Spinal cord (tissue), 9 donors: ENCODE measurements at regions not wholly inside any gene's neighbourhood (a gene's known extent, or its start where the extent isn't known, plus 50 kb on each side); places are given as distances from the start of the nearest gene placed in this dataset.

Experiments used
- DNase-seq, 6 donors: peaks; one replicate each; pipeline versions ENCODE4 v3.0.0 to v3.0.0-alpha.2; 2013 to 2015; ENCODE audit warnings: low spot score in 6 of 6, low read depth in 4 of 6
- H3K27ac ChIP-seq: one replicate; pipeline ENCODE4 v1.5.1; 2013; ENCODE audit warnings: low read depth, low read length, control low read depth
- H3K27me3 ChIP-seq: one replicate; pipeline ENCODE4 v1.6.1; 2013; ENCODE audit warnings: low read length; ENCODE audit not compliant: control insufficient read depth, insufficient read depth
- H3K36me3 ChIP-seq: one replicate; pipeline ENCODE4 v1.6.1; 2013; ENCODE audit warnings: low read length; ENCODE audit not compliant: control insufficient read depth, insufficient read depth
- H3K4me1 ChIP-seq: one replicate; pipeline ENCODE4 v1.6.1; 2013; ENCODE audit warnings: low read length; ENCODE audit not compliant: control insufficient read depth, insufficient read depth
- H3K4me3 ChIP-seq: one replicate; pipeline ENCODE4 v1.5.1; 2013; ENCODE audit warnings: low read depth, low read length, control low read depth
- H3K9me3 ChIP-seq: one replicate; pipeline ENCODE4 v1.6.1; 2013; ENCODE audit warnings: low read length; ENCODE audit not compliant: control insufficient read depth, insufficient read depth
- WGBS: methylation state at CpG from one replicate; pipeline ENCODE4 v1.1.5; 2013; ENCODE audit warnings: missing lambda C conversion rate; ENCODE audit not compliant: insufficient coverage; 5-methylcytosine and 5-hydroxymethylcytosine counted together
- donor health status: healthy.

- peak in 1 of 6 donors; percentile 70 for DNase-seq
These were observed 864.2 kb downstream of the SLC4A3 start for GRCh38 chr2:220491670-220492069.

GRCh38 chr2:220493871-220494525, 866.6 kb downstream of the SLC4A3 start:
- H3K4me3 ChIP-seq = no peak overlapping the region
- 78% methylated on average over 5 of the region's 9 CpGs for WGBS
- H3K27ac ChIP-seq = no peak overlapping the region
- no peaks in the 10 kb centered on the region for H3K27me3 ChIP-seq
- no peaks in the 10 kb centered on the region for H3K9me3 ChIP-seq
- DNase-seq = no peak
- H3K36me3 ChIP-seq = no peaks in the 10 kb centered on the region
- no peaks in the 10 kb centered on the region for H3K4me1 ChIP-seq

More at GRCh38 chr2:220491670-220492069, 864.2 kb downstream of the SLC4A3 start:
- no peaks in the 10 kb centered on the region for H3K9me3 ChIP-seq
- no peaks in the 10 kb centered on the region for H3K4me1 ChIP-seq
- no peak overlapping the region for H3K27ac ChIP-seq
- 53% methylated on average over 4 of the region's 4 CpGs for WGBS
- H3K4me3 ChIP-seq = no peak overlapping the region
- H3K36me3 ChIP-seq = no peaks in the 10 kb centered on the region
- no peaks in the 10 kb centered on the region for H3K27me3 ChIP-seq

GRCh38 chr2:220496513-220496912, 869.1 kb downstream of the SLC4A3 start:
- H3K27me3 ChIP-seq = no peaks in the 10 kb centered on the region
- no peak for DNase-seq
- H3K36me3 ChIP-seq = no peaks in the 10 kb centered on the region
- H3K4me1 ChIP-seq = no peaks in the 10 kb centered on the region
- WGBS = 91% methylated on average over 3 of the region's 3 CpGs
- H3K27ac ChIP-seq = no peak overlapping the region
- H3K9me3 ChIP-seq = peaks cover 3% of the 10 kb centered on the region
- H3K4me3 ChIP-seq = no peak overlapping the region

- H3K4me1 ChIP-seq = no peaks in the 10 kb centered on the region
- peak in 1 of 6 donors; percentile 36 for DNase-seq
- H3K9me3 ChIP-seq = peaks cover 5% of the 10 kb centered on the region
- no peaks in the 10 kb centered on the region for H3K27me3 ChIP-seq
- no peak overlapping the region for H3K4me3 ChIP-seq
- WGBS = 63% methylated on average over 1 of the region's 2 CpGs
- no peaks in the 10 kb centered on the region for H3K36me3 ChIP-seq
- H3K27ac ChIP-seq = peak overlapping the region; percentile 16
These were observed 871.8 kb downstream of the SLC4A3 start for GRCh38 chr2:220499225-220499624.

- peaks cover 5% of the 10 kb centered on the region for H3K9me3 ChIP-seq
- DNase-seq = no peak
- no peak overlapping the region for H3K4me3 ChIP-seq
- H3K27me3 ChIP-seq = no peaks in the 10 kb centered on the region
- no CpG with 5 or more reads among the region's 3 CpGs for WGBS
- no peaks in the 10 kb centered on the region for H3K4me1 ChIP-seq
- H3K27ac ChIP-seq = no peak overlapping the region
- H3K36me3 ChIP-seq = no peaks in the 10 kb centered on the region
These were observed 875.1 kb downstream of the SLC4A3 start for GRCh38 chr2:220502539-220502938.

GRCh38 chr2:220503431-220503830, 876.0 kb downstream of the SLC4A3 start:
- Histone ChIP-seq H3K4me1 (no peaks in the 10 kb centered on the region), H3K9me3 (peaks cover 5% of the 10 kb centered on the region), H3K4me3 (no peak overlapping the region), H3K36me3 (no peaks in the 10 kb centered on the region), H3K27ac (no peak overlapping the region), H3K27me3 (no peaks in the 10 kb centered on the region)
- 87% methylated on average over 3 of the region's 4 CpGs for WGBS
- peak in 1 of 6 donors; percentile 86 for DNase-seq

GRCh38 chr2:220504938-220505503, 877.6 kb downstream of the SLC4A3 start:
- whole genome bisulfite sequencing = 23% methylated on average over 1 of the region's 2 CpGs
- Histone ChIP-seq H3K9me3 (peaks cover 5% of the 10 kb centered on the region), H3K27me3 (no peaks in the 10 kb centered on the region), H3K4me3 (no peak overlapping the region), H3K27ac (no peak overlapping the region), H3K36me3 (no peaks in the 10 kb centered on the region), H3K4me1 (no peaks in the 10 kb centered on the region)
- no peak for DNase-seq

GRCh38 chr2:220506466-220506865, 879.0 kb downstream of the SLC4A3 start:
- no CpG with 5 or more reads among the region's 3 CpGs for WGBS
- Histone ChIP-seq H3K27me3 (no peaks in the 10 kb centered on the region), H3K27ac (no peak overlapping the region), H3K4me3 (no peak overlapping the region), H3K4me1 (no peaks in the 10 kb centered on the region), H3K9me3 (peaks cover 3% of the 10 kb centered on the region), H3K36me3 (no peaks in the 10 kb centered on the region)
- no peak for DNase-seq

GRCh38 chr2:220509096-220509757, 881.8 kb downstream of the SLC4A3 start:
- WGBS = 80% methylated on average over 1 of the region's 2 CpGs
- DNase-seq = peak in 2 of 6 donors; percentile 35 to 51
- H3K9me3 ChIP-seq = no peaks in the 10 kb centered on the region
- no peak overlapping the region for H3K27ac ChIP-seq
- no peaks in the 10 kb centered on the region for H3K36me3 ChIP-seq
- no peaks in the 10 kb centered on the region for H3K4me1 ChIP-seq
- no peaks in the 10 kb centered on the region for H3K27me3 ChIP-seq
- no peak overlapping the region for H3K4me3 ChIP-seq

GRCh38 chr2:220509966-220510365, 882.5 kb downstream of the SLC4A3 start:
- no peaks in the 10 kb centered on the region for H3K9me3 ChIP-seq
- peak in 5 of 6 donors; percentile 19 to 89 (median 39) for DNase-seq
- no CpG with 5 or more reads among the region's 6 CpGs for WGBS
- H3K27me3 ChIP-seq = no peaks in the 10 kb centered on the region
- no peak overlapping the region for H3K4me3 ChIP-seq
- H3K36me3 ChIP-seq = no peaks in the 10 kb centered on the region
- no peaks in the 10 kb centered on the region for H3K4me1 ChIP-seq
- H3K27ac ChIP-seq = no peak overlapping the region
